Sigmoid colon (tissue), 6 donors: ENCODE measurements at regions not wholly inside any gene's neighbourhood (a gene's known extent, or its start where the extent isn't known, plus 50 kb on each side); places are given as distances from the start of the nearest gene placed in this dataset.
A peak's percentile ranks its signal among the peaks of the same experiment; 100 is the strongest.

Experiments
- DNase-seq: peaks from one replicate; pipeline ENCODE4 v3.0.0-alpha.2; 2019
- H3K27ac ChIP-seq, 4 donors: fragments of 200-600 bp; sonication (generic); one replicate each; pipeline ENCODE4 v1.5.1; 2016 to 2019; ENCODE audit warnings: mild to moderate bottlenecking in 1 of 4
- H3K27me3 ChIP-seq, 3 donors: fragments of 200-600 bp; sonication (generic); one replicate each; pipeline ENCODE4 v1.5.1; 2019; ENCODE audit warnings: mild to moderate bottlenecking in 1 of 3
- H3K36me3 ChIP-seq, 4 donors: fragments of 200-600 bp; sonication (generic); one replicate each; pipeline ENCODE4 v1.5.1; 2016 to 2019
- H3K4me1 ChIP-seq, 4 donors: fragments of 200-600 bp; sonication (generic); one replicate each; pipeline ENCODE4 v1.5.1; 2017 to 2019
- H3K4me3 ChIP-seq, 4 donors: fragments of 200-600 bp; sonication (generic); one replicate each; pipeline ENCODE4 v1.5.1; 2017 to 2019; ENCODE audit warnings: mild to moderate bottlenecking in 2 of 4, moderate library complexity in 1 of 4
- H3K9me3 ChIP-seq, 4 donors: fragments of 200-600 bp in 3 of 4; sonication (generic) in 3 of 4; one replicate each; pipeline versions ENCODE4 v1.5.1 to v1.6.1; 2013 to 2019
- EP300 ChIP-seq, 4 donors: sonication (generic); formaldehyde crosslinking; IDR thresholded peaks; one replicate each; pipeline ENCODE4 v1.6.1; 2017; ENCODE audit warnings: antibody characterized with exemption in 4 of 4
- POLR2A ChIP-seq, 2 donors: fragments of 450-650 bp; IDR thresholded peaks; one replicate each; pipeline ENCODE4 v1.6.1; 2016; ENCODE audit warnings: antibody characterized with exemption in 2 of 2, mild to moderate bottlenecking in 2 of 2, moderate library complexity in 2 of 2
- POLR2AphosphoS5 ChIP-seq, 4 donors: sonication (generic); formaldehyde crosslinking; IDR thresholded peaks; one replicate each; pipeline ENCODE4 v1.6.1; 2017; ENCODE audit warnings: antibody characterized with exemption in 4 of 4
- WGBS, 2 donors: extraction: QIAGEN DNeasy Blood & Tissue Kit; methylation state at CpG; one replicate each; pipeline ENCODE4 v1.1.7; 2013; 5-methylcytosine and 5-hydroxymethylcytosine counted together
- intact Hi-C: fragments of 100-400 bp; cut with DNase I; formaldehyde crosslinking; loops from one replicate; pipeline ENCODE4 v1.15.1; 2023
- TF ChIP-seq, protein P1 (sequence below), 4 experiments: fragments of 450-650 bp in 3 of 4; fragments of 200-600 bp in 1 of 4; IDR thresholded peaks; one replicate each; pipeline ENCODE4 v1.5.1; 2016 to 2019; ENCODE audit warnings: antibody characterized with exemption in 4 of 4, mild to moderate bottlenecking in 3 of 4, moderate library complexity in 2 of 4
- donor health status: healthy with polysubstance abuse.
- donor health status: healthy.

DNA sequence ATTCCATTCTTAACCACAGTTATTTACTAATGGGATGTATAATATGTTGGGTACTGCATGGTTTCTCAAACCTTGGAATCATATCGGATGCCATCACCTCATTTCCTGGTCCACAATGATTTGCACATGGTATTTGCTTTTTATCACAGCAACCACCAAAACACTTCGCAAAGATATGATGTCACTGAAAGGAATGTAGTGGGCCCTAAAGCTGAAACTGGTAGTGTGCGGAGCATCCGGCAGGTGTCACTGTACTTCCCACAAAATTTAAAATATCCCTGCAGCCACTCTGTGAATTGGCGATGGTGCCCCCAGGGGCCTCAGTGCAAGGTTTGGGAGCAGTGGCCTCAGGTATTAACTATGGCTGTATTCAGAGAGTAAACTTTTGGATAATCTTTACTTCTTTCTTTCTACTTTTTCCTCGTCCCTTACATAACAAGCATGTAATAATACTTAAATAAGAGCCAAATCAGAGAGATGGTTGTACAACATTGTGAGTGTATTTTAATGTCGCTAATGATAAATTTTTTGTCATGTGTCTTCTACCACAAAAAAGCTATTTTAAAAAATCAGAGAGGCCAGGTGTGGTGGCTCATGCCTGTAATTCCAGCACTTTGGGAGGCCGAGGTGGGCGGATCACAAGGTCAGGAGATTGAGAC is 66.2 kb downstream of the FAM241B start:
- no peak overlapping the region for H3K4me3 ChIP-seq
- H3K36me3 ChIP-seq, result no peaks in the 10 kb centered on the region
- H3K4me1 ChIP-seq, result no peaks in the 10 kb centered on the region
- H3K27me3 ChIP-seq, result no peaks in the 10 kb centered on the region
- WGBS, 2 donors, result 61 to 70% methylated on average over 9 of the region's 9 CpGs
- TF ChIP-seq POLR2AphosphoS5 (IDR thresholded peaks at IDR 0.05), result no peak
- TF ChIP-seq EP300 (IDR thresholded peaks at IDR 0.05), result no peak
- DNase-seq, result peak; percentile 18
- H3K27ac ChIP-seq, result no peak overlapping the region
- no peaks in the 10 kb centered on the region for H3K9me3 ChIP-seq
- intact Hi-C loops, result loop anchor here (5.0 kb wide), 1 partner anchor 216 kb away; no protein-coding TSS in a partner anchor

DNA sequence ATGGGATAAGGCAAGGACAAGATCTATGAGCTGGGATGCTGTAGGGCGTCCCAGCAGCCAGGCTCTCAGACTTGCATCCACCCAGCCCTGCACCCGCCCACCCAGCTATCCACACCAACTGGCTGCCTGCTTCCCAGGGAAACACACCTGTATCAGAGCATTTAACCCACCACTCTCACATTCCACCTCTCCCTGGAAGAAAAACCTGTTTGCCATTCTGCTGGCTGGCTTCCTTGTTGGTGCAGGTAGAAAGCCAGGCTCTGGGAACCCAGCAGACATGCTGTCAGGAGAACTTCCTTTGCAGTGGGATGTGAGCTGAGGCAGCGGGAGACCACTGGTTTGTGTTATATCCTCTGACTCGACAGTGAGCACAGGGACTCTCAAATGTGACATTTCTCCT is 67.0 kb downstream of the FAM241B start:
- H3K4me3 ChIP-seq, result no peak overlapping the region
- no peaks in the 10 kb centered on the region for H3K9me3 ChIP-seq
- intact Hi-C loops, result loop anchor here (5.0 kb wide), 1 partner anchor 215 kb away; no protein-coding TSS in a partner anchor
- H3K27ac ChIP-seq, result no peak overlapping the region
- no peak for DNase-seq
- TF ChIP-seq POLR2A (IDR thresholded peaks at IDR 0.05) (no peak), EP300 (IDR thresholded peaks at IDR 0.05) (no peak), POLR2AphosphoS5 (IDR thresholded peaks at IDR 0.05) (no peak)
- TF ChIP-seq, protein P1, sequence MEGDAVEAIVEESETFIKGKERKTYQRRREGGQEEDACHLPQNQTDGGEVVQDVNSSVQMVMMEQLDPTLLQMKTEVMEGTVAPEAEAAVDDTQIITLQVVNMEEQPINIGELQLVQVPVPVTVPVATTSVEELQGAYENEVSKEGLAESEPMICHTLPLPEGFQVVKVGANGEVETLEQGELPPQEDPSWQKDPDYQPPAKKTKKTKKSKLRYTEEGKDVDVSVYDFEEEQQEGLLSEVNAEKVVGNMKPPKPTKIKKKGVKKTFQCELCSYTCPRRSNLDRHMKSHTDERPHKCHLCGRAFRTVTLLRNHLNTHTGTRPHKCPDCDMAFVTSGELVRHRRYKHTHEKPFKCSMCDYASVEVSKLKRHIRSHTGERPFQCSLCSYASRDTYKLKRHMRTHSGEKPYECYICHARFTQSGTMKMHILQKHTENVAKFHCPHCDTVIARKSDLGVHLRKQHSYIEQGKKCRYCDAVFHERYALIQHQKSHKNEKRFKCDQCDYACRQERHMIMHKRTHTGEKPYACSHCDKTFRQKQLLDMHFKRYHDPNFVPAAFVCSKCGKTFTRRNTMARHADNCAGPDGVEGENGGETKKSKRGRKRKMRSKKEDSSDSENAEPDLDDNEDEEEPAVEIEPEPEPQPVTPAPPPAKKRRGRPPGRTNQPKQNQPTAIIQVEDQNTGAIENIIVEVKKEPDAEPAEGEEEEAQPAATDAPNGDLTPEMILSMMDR (IDR thresholded peaks at IDR 0.05), result no peak
- 63 to 74% methylated on average over 4 of the region's 4 CpGs for WGBS, 2 donors
- H3K4me1 ChIP-seq, result no peaks in the 10 kb centered on the region
- H3K27me3 ChIP-seq, result peaks cover 0 to 4% (median 0%) of the 10 kb centered on the region in 3 donors
- no peaks in the 10 kb centered on the region for H3K36me3 ChIP-seq

DNA sequence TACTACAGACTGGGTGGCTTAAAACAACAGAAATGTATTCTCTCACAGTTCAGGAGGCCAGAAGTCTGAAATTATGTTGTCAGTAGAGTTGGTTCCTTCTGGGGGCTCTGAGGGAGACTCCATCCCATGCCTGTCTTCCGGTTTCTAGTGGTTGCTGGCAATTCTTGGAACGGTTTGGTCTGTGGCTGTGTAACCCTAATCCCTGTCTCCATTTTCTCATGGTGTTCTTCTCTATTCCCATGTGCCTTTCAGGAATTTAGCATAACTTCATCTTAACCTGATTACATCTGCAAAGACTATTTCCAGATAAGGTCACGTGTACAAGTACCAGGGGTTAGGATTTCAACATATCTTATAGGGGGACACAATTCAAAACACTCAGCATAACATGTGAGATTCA is 73.2 kb downstream of the FAM241B start:
- Histone ChIP-seq H3K9me3 (peaks cover 0 to 5% (median 0%) of the 10 kb centered on the region in 4 donors), H3K27me3 (peaks cover 0 to 4% (median 0%) of the 10 kb centered on the region in 3 donors), H3K27ac (no peak overlapping the region), H3K36me3 (no peaks in the 10 kb centered on the region), H3K4me3 (no peak overlapping the region), H3K4me1 (no peaks in the 10 kb centered on the region)
- no peak for DNase-seq
- intact Hi-C loops, result no loop called here
- TF ChIP-seq, protein P1 (IDR thresholded peaks at IDR 0.05), result no peak
- TF ChIP-seq POLR2A (IDR thresholded peaks at IDR 0.05) (no peak), EP300 (IDR thresholded peaks at IDR 0.05) (no peak), POLR2AphosphoS5 (IDR thresholded peaks at IDR 0.05) (no peak)
- 52 to 54% methylated on average over 3 of the region's 3 CpGs for WGBS, 2 donors

DNA sequence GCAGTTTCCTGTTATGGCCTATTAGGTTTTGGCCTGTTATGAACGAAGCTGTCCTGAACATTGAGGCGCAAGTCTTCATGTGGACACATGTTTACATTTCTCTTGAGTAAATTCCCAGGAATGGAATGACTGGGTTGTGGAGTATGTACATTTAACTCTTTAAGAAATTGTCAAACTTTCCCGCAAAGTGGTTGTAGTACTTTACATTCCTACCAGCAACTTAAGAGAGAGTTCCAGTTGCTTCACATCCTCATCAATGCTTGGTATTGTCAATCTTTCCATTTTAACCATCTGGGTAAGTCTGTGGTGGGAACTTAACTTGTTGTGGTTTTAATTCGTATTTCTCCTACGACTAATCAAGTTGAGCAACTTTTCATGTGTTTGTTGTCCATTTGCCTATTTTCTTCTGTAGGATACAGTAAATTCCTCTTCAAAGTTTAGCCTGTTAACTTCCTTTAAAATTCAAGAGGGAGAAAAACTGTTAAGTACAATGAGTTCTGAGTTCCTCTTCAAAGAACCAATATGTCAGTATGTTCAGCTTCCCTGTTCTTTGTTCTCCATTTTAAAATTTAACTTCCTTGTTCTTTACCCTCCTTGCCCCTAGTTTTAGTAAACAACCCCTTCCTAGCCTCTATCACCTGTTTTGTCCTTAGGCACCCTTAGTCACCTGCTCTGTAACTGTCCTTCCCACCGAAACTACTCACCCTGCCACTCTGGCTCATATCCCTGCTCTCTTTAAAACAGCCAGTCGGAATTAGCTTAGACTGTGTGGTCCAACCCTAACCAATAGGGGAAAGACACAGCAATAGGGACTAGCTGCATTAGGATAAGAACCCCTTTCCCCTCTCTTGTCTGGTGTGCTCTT is 74.0 kb downstream of the FAM241B start:
- Histone ChIP-seq H3K4me1 (no peaks in the 10 kb centered on the region), H3K36me3 (no peaks in the 10 kb centered on the region), H3K27me3 (peaks cover 0 to 4% (median 0%) of the 10 kb centered on the region in 3 donors), H3K9me3 (peaks cover 0 to 5% (median 0%) of the 10 kb centered on the region in 4 donors), H3K27ac (no peak overlapping the region), H3K4me3 (no peak overlapping the region)
- DNase-seq, result no peak
- intact Hi-C loops, result no loop called here
- TF ChIP-seq, protein P1 (IDR thresholded peaks at IDR 0.05), result no peak
- WGBS, 2 donors, result 66 to 70% methylated on average over 7 of the region's 7 CpGs

DNA sequence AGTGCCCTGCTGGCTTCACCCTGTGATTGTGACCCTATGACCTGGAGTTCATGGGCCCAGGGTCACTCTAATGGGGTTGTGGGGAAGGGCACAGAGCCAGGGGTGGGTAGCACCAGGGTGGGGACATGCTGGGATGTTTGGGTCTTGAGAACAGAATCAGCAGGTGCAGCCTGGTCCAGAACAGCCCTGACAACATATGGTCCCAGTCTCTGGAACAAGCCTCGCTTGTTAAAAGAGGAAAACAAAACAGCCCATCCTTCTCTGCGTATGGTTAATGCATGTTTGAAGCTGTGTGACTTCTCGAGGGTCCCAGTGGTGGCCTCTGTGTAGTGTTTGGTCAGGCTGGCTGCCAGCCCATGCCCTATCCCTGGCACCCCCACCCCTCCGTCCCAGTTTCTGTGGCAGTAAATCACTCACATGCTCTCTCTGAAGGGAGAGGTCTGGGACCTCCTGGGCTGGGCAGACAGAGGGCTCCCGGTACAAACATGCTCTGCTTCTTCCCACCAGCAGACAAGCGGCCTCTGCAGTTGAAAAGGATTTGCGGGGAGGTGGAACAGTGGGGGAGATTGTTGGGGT is 79.4 kb downstream of the FAM241B start:
- no peak overlapping the region for H3K4me3 ChIP-seq
- H3K27me3 ChIP-seq, result peaks cover 0 to 6% (median 0%) of the 10 kb centered on the region in 3 donors
- intact Hi-C loops, result no loop called here
- no peaks in the 10 kb centered on the region for H3K4me1 ChIP-seq
- no peaks in the 10 kb centered on the region for H3K36me3 ChIP-seq
- DNase-seq, result no peak
- no peak overlapping the region for H3K27ac ChIP-seq
- TF ChIP-seq, protein P1 (IDR thresholded peaks at IDR 0.05), result no peak
- no peak for TF ChIP-seq EP300 (IDR thresholded peaks at IDR 0.05)
- no peak for TF ChIP-seq POLR2A (IDR thresholded peaks at IDR 0.05)
- TF ChIP-seq POLR2AphosphoS5 (IDR thresholded peaks at IDR 0.05), result no peak
- peaks cover 0 to 3% (median 0%) of the 10 kb centered on the region in 4 donors for H3K9me3 ChIP-seq
- WGBS, 2 donors, result 76 to 79% methylated on average over 7 of the region's 7 CpGs
